ENCODE measurements at regions not wholly inside any gene's neighbourhood (a gene's known extent, or its start where the extent isn't known, plus 50 kb on each side); places are given as distances from the start of the nearest gene placed in this dataset.
"Not testable (repeated sequence)": the region's sequence is repeated elsewhere in the genome, so short reads cannot be mapped to it uniquely, and the experiment has no call there.

- DNase-seq = no peak
- intact Hi-C loops (cut with DNase I) = no loop called here
Measured at GRCh38 chr9:100785946-100786345, 208.1 kb downstream of the CAVIN4 start.

- intact Hi-C loops (cut with DNase I) = no loop called here
- DNase-seq = no peak
Measured at GRCh38 chr9:100794738-100795269, 216.9 kb downstream of the CAVIN4 start.

- DNase-seq = no peak
- intact Hi-C loops (cut with DNase I) = no loop called here
Measured at GRCh38 chr9:100803956-100804355, 224.6 kb upstream of the PLPPR1 start.

GRCh38 chr9:100811643-100812042, 216.9 kb upstream of the PLPPR1 start:
- no peak for DNase-seq
- intact Hi-C loops (cut with DNase I) = no loop called here

- intact Hi-C loops (cut with DNase I) = no loop called here
- DNase-seq = peak in 1 of 10 donors; percentile 71
Measured at GRCh38 chr9:100813871-100814270, 214.7 kb upstream of the PLPPR1 start.

GRCh38 chr9:100819980-100820379, 208.5 kb upstream of the PLPPR1 start:
- intact Hi-C loops (cut with DNase I) = no loop called here
- DNase-seq = no peak

- DNase-seq; intact Hi-C loops (cut with DNase I): not testable (repeated sequence)
Measured at GRCh38 chr9:100833035-100833434, 195.5 kb upstream of the PLPPR1 start.

- intact Hi-C loops (cut with DNase I) = no loop called here
Measured at GRCh38 chr9:100838857-100839256, 189.7 kb upstream of the PLPPR1 start.

GRCh38 chr9:100848726-100849125, 179.8 kb upstream of the PLPPR1 start:
- no peak for DNase-seq
- intact Hi-C loops (cut with DNase I) = no loop called here

More at GRCh38 chr9:100838857-100839256, 189.7 kb upstream of the PLPPR1 start:
- no peak for DNase-seq

GRCh38 chr9:100852088-100852487, 176.4 kb upstream of the PLPPR1 start:
- no peak for DNase-seq
- intact Hi-C loops (cut with DNase I) = no loop called here

- no peak for DNase-seq
- intact Hi-C loops (cut with DNase I) = no loop called here
Measured at GRCh38 chr9:100856238-100856637, 172.3 kb upstream of the PLPPR1 start.

GRCh38 chr9:100865111-100865510, 163.4 kb upstream of the PLPPR1 start:
- DNase-seq = no peak
- intact Hi-C loops (cut with DNase I) = no loop called here

- intact Hi-C loops (cut with DNase I) = no loop called here
- DNase-seq = no peak
Measured at GRCh38 chr9:100865648-100866047, 162.9 kb upstream of the PLPPR1 start.

GRCh38 chr9:100869326-100869725, 159.2 kb upstream of the PLPPR1 start:
- intact Hi-C loops (cut with DNase I) = no loop called here
- DNase-seq = no peak

- intact Hi-C loops (cut with DNase I) = no loop called here
- no peak for DNase-seq
Measured at GRCh38 chr9:100879884-100880283, 148.6 kb upstream of the PLPPR1 start.

- DNase-seq = no peak
- intact Hi-C loops (cut with DNase I) = no loop called here
Measured at GRCh38 chr9:100880284-100880683, 148.2 kb upstream of the PLPPR1 start.

GRCh38 chr9:100884518-100884917, 144.0 kb upstream of the PLPPR1 start:
- intact Hi-C loops (cut with DNase I) = no loop called here
- peak in 5 of 10 donors; percentile 36 to 72 (median 46) for DNase-seq

GRCh38 chr9:100890321-100890720, 138.2 kb upstream of the PLPPR1 start:
- intact Hi-C loops (cut with DNase I) = no loop called here
- no peak for DNase-seq

GRCh38 chr9:100911273-100911672, 117.3 kb upstream of the PLPPR1 start:
- no peak for DNase-seq
- intact Hi-C loops (cut with DNase I) = no loop called here

- no peak for DNase-seq
- intact Hi-C loops (cut with DNase I) = no loop called here
Measured at GRCh38 chr9:100913257-100913656, 115.3 kb upstream of the PLPPR1 start.

- DNase-seq = no peak
- intact Hi-C loops (cut with DNase I) = no loop called here
Measured at GRCh38 chr9:100914266-100914665, 114.3 kb upstream of the PLPPR1 start.

- no peak for DNase-seq
- intact Hi-C loops (cut with DNase I) = no loop called here
Measured at GRCh38 chr9:100919506-100919905, 109.0 kb upstream of the PLPPR1 start.

- intact Hi-C loops (cut with DNase I) = no loop called here
- no peak for DNase-seq
Measured at GRCh38 chr9:100926366-100926765, 102.2 kb upstream of the PLPPR1 start.

All from posterior cingulate gyrus (tissue), 11 donors.